ENCODE measurements at regions not wholly inside any gene's neighbourhood (a gene's known extent, or its start where the extent isn't known, plus 50 kb on each side); places are given as distances from the start of the nearest gene placed in this dataset.

DNA sequence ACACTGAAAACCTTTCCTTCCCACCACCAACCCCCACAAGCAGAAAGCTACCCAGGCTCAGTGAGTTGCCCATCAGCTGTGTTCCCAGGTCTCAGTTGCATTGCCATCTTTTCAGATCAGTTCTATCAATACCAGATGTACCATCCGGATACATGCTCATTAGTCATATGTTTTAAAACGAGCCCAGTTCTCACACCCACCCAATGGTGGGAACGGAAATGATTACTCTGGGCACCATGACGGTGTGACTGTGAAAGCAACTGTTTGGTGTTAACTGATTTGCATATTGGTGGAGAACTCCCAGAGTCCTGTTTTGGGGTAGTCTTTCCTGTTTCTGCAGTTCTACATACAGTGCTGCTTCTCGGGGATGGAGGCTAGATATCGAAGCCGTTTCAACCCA lies 212.3 kb downstream of the TRIM36 start:
- TF ChIP-seq, protein P1, sequence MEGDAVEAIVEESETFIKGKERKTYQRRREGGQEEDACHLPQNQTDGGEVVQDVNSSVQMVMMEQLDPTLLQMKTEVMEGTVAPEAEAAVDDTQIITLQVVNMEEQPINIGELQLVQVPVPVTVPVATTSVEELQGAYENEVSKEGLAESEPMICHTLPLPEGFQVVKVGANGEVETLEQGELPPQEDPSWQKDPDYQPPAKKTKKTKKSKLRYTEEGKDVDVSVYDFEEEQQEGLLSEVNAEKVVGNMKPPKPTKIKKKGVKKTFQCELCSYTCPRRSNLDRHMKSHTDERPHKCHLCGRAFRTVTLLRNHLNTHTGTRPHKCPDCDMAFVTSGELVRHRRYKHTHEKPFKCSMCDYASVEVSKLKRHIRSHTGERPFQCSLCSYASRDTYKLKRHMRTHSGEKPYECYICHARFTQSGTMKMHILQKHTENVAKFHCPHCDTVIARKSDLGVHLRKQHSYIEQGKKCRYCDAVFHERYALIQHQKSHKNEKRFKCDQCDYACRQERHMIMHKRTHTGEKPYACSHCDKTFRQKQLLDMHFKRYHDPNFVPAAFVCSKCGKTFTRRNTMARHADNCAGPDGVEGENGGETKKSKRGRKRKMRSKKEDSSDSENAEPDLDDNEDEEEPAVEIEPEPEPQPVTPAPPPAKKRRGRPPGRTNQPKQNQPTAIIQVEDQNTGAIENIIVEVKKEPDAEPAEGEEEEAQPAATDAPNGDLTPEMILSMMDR (IDR thresholded peaks at IDR 0.05; ENCODE audit: insufficient read depth, missing control alignments): no peak
- no peak for DNase-seq (ENCODE audit: insufficient read length, low spot score)
- no peak for FAIRE-seq

DNA sequence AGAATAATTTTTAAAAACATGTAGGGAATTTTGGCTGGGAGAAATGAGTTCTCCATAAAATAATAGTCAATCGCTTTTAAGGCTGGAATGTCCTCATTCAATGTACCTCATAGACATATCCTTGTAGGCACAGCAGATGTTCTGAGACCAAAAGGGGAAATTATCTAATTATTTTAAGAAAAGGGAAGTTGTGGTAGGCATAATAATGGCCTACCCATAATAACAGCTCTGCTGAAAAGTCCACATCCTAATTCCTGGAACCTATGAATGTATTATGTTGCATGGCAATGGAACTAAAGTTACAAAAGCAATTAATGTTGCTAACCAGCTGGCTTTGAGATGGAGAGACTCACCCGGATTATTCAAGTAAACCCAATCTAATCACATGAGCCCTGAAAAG lies 216.1 kb downstream of the TRIM36 start:
- DNase-seq (ENCODE audit: insufficient read length, low spot score): no peak
- FAIRE-seq: no peak
- TF ChIP-seq, protein P1 (IDR thresholded peaks at IDR 0.05; ENCODE audit: insufficient read depth, missing control alignments): no peak

DNA sequence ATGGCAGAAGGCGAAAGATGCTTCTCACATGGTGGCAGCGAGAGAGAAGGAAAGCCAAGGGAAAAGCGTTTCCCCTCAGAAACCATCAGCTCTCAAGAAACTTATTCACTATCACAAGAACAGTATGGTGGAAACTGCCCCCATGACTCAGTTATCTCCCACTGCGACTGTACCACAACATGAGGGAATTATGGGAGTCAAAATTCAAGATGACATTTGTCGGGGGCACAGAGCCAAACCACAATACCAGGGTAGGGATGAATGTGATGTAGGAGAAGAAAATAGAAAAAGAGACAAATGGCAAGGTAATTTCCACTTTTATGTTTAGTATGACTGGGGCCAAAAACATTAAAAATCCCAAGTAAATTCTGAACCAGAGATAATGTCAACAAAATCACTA lies 216.8 kb downstream of the TRIM36 start:
- TF ChIP-seq, protein P1 (IDR thresholded peaks at IDR 0.05; ENCODE audit: insufficient read depth, missing control alignments): no peak
- no peak for FAIRE-seq
- DNase-seq (ENCODE audit: insufficient read length, low spot score): no peak

DNA sequence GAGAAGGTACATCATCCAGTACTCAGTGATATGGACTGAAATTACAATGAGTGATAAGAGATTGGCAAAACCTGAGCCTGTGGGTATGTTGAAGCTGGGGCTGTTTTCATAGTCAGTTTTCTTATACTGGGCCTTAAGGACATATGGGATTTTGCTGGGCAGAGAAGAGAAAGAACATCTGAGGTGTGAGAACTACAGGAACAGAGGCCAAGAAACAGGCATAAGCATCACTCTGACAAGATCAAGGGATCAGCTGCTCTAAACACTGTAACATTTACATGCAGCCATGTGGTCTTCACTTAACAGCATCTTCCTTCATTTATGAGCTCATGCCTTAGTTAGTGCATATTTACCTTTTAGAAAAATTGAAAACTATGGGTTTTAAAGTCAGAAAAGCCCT lies 220.0 kb downstream of the TRIM36 start:
- DNase-seq (ENCODE audit: insufficient read length, low spot score) (no peak), FAIRE-seq (no peak)
- TF ChIP-seq, protein P1 (IDR thresholded peaks at IDR 0.05; ENCODE audit: insufficient read depth, missing control alignments): no peak

DNA sequence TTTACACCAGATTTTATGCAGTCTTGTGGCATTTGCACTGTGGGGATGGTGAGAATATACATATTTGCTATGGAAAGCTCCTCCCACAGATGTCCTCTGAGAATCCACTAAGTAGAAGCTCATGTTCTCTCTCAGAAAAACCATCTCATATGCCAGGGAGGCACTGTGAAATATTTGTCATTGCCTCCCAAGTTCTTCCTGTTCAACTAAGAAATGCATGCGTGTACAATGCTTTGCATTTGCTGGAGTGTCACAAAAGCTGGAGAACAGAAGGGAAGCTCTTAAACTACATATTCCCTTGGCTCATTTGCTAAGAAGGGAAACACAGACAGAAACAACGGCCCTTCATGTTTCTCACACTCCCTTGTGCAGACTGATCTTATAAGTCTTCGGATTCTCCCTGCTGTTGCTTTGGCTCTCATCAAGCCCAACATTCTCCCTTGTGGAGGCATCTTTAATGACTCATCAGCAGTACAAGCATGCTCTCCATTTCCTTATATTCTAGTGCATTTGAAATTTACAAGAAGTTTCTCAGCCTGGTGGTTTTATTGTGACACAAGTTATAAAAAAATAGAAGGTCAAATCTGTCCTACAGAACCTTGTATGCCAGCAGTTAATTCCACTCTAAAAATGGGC lies 220.6 kb downstream of the TRIM36 start:
- DNase-seq (ENCODE audit: insufficient read length, low spot score) (no peak), FAIRE-seq (no peak)
- TF ChIP-seq, protein P1 (IDR thresholded peaks at IDR 0.05; ENCODE audit: insufficient read depth, missing control alignments): no peak

DNA sequence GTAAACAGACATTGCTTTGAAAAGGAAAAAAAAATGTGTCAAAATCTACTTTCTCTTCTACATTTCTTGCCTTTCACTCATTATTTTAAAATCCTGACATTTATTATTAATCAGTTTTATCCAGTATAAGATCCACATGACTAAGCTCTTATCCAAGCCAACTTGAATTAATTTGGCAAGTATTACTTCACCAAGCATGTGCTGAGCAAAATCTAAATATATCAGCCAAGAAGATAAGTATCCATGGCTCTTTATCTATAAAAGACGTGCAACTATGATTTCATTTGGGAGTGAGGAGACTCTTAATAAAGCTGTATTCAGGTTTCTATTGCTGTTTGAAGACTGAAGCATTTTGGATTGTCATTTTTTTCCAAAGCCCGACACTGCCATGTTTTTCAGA lies 221.3 kb downstream of the TRIM36 start:
- no peak for FAIRE-seq
- DNase-seq (ENCODE audit: insufficient read length, low spot score): no peak
- TF ChIP-seq, protein P1 (IDR thresholded peaks at IDR 0.05; ENCODE audit: insufficient read depth, missing control alignments): no peak

DNA sequence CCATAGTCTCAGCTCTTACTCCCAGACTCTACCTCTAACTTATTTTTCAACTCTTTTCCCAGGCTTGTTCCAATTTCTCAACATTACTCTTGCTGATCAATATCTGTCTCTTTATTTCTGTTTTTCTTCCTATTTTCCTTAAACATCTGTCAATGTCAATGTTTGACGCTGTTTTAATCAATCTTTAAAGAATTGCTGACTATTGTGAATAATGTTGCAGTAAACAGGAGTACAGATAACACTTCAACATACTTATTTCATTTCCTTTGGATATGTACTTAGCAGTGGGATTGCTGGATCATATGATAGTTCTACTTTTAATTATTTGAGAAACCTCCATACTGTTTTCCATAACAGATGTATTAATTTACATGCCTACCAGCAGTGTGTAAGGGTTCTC lies 229.0 kb downstream of the TRIM36 start:
- TF ChIP-seq, protein P1 (IDR thresholded peaks at IDR 0.05; ENCODE audit: insufficient read depth, missing control alignments): no peak
- no peak for DNase-seq (ENCODE audit: insufficient read length, low spot score)
- no peak for FAIRE-seq
